Liver (tissue), 7 donors: ENCODE measurements at regions not wholly inside any gene's neighbourhood (a gene's known extent, or its start where the extent isn't known, plus 50 kb on each side); places are given as distances from the start of the nearest gene placed in this dataset.

ENCODE experiments used
- DNase-seq: peaks from one replicate; pipeline ENCODE4 v3.0.0-alpha.2; 2017; ENCODE audit warnings: low spot score
- H3K27ac ChIP-seq, 2 donors: one replicate each; pipeline ENCODE4 v1.7.0; 2013; ENCODE audit warnings: inconsistent platforms in 2 of 2, low read length in 2 of 2, control low read depth in 1 of 2, low read depth in 1 of 2, mild to moderate bottlenecking in 1 of 2
- H3K27me3 ChIP-seq, 4 donors: one replicate each; pipeline versions ENCODE4 v1.6.1 to v1.7.0; 2013; ENCODE audit warnings: low read length in 3 of 4, inconsistent platforms in 1 of 4, mild to moderate bottlenecking in 1 of 4, moderate library complexity in 1 of 4; ENCODE audit not compliant: control insufficient read depth in 4 of 4, insufficient read depth in 4 of 4
- H3K36me3 ChIP-seq, 4 donors: one replicate each; pipeline versions ENCODE4 v1.6.1 to v1.7.0; 2013; ENCODE audit warnings: low read length in 3 of 4, mild to moderate bottlenecking in 3 of 4, low read depth in 1 of 4, moderate library complexity in 1 of 4; ENCODE audit not compliant: control insufficient read depth in 4 of 4, insufficient read depth in 3 of 4
- H3K4me1 ChIP-seq, 4 donors: one replicate each; pipeline versions ENCODE4 v1.6.1 to v1.7.0; 2013; ENCODE audit warnings: low read length in 3 of 4, mild to moderate bottlenecking in 3 of 4, moderate library complexity in 1 of 4; ENCODE audit not compliant: control insufficient read depth in 4 of 4, insufficient read depth in 4 of 4
- H3K4me3 ChIP-seq, 3 donors: one replicate each; pipeline versions ENCODE4 v1.6.1 to v1.7.0; 2013; ENCODE audit warnings: low read length in 3 of 3, control low read depth in 1 of 3, low read depth in 1 of 3, mild to moderate bottlenecking in 1 of 3
- H3K9ac ChIP-seq, 2 donors: one replicate each; pipeline ENCODE4 v1.7.0; 2013; ENCODE audit warnings: low read length in 2 of 2, mild to moderate bottlenecking in 2 of 2, moderate library complexity in 2 of 2, control low read depth in 1 of 2, low read depth in 1 of 2
- H3K9me3 ChIP-seq, 4 donors: one replicate each; pipeline versions ENCODE4 v1.6.1 to v1.7.0; 2013; ENCODE audit warnings: low read length in 3 of 4; ENCODE audit not compliant: control insufficient read depth in 4 of 4
- ATF3 ChIP-seq: IDR thresholded peaks from 2 replicates; pipeline ENCODE4 v1.6.1; 2016; ENCODE audit warnings: antibody characterized with exemption
- EGR1 ChIP-seq, 2 donors: IDR thresholded peaks; 2 replicates each; pipeline ENCODE4 v1.6.1; 2016 to 2018; ENCODE audit warnings: antibody characterized with exemption in 2 of 2, low read depth in 2 of 2
- FOXA1 ChIP-seq: IDR thresholded peaks from 2 replicates; pipeline ENCODE4 v1.6.1; 2016; ENCODE audit warnings: antibody characterized with exemption
- FOXA2 ChIP-seq: IDR thresholded peaks from 2 replicates; pipeline ENCODE4 v1.6.1; 2016; ENCODE audit warnings: antibody characterized with exemption
- GABPA ChIP-seq, 2 donors: IDR thresholded peaks in 1 of 2; conservative IDR thresholded peaks in 1 of 2; 2 replicates each; pipeline ENCODE4 v1.6.1; 2016; ENCODE audit warnings: antibody characterized with exemption in 2 of 2, mild to moderate bottlenecking in 1 of 2, moderate library complexity in 1 of 2
- HNF4A ChIP-seq, 2 donors: conservative IDR thresholded peaks; 2 replicates each; pipeline ENCODE4 v1.6.1; 2016; ENCODE audit warnings: antibody characterized with exemption in 2 of 2, mild to moderate bottlenecking in 2 of 2
- HNF4G ChIP-seq: IDR thresholded peaks from 2 replicates; pipeline ENCODE4 v1.6.1; 2016; ENCODE audit warnings: antibody characterized with exemption
- JUND ChIP-seq, 2 donors: IDR thresholded peaks; 2 replicates each; pipeline ENCODE4 v1.6.1; 2016; ENCODE audit warnings: antibody characterized with exemption in 2 of 2
- NR2F2 ChIP-seq: IDR thresholded peaks from 2 replicates; pipeline ENCODE4 v1.6.1; 2016; ENCODE audit warnings: antibody characterized with exemption
- RAD21 ChIP-seq, 2 donors: IDR thresholded peaks; 2 replicates each; pipeline ENCODE4 v1.6.1; 2016; ENCODE audit warnings: antibody characterized with exemption in 2 of 2, mild to moderate bottlenecking in 2 of 2
- RXRA ChIP-seq, 2 donors: IDR thresholded peaks; 2 replicates each; pipeline ENCODE4 v1.6.1; 2017 to 2018; ENCODE audit warnings: antibody characterized with exemption in 2 of 2, mild to moderate bottlenecking in 1 of 2
- SP1 ChIP-seq: IDR thresholded peaks from 2 replicates; pipeline ENCODE4 v1.6.1; 2018; ENCODE audit warnings: antibody characterized with exemption, mild to moderate bottlenecking
- TAF1 ChIP-seq: conservative IDR thresholded peaks from 2 replicates; pipeline ENCODE4 v1.6.1; 2016; ENCODE audit warnings: antibody characterized with exemption, mild to moderate bottlenecking
- YY1 ChIP-seq: IDR thresholded peaks from 2 replicates; pipeline ENCODE4 v1.6.1; 2016; ENCODE audit warnings: antibody characterized with exemption, mild to moderate bottlenecking
- ZBTB33 ChIP-seq: IDR thresholded peaks from 2 replicates; pipeline ENCODE4 v1.6.1; 2016; ENCODE audit warnings: antibody characterized with exemption
- TF ChIP-seq, protein P1 (sequence below): fragments of 150-350 bp; IDR thresholded peaks from 2 replicates; pipeline ENCODE4 v1.5.1; 2017; ENCODE audit warnings: improper control_type of control experiment, low read depth, low read length; ENCODE audit not compliant: missing input control
- TF ChIP-seq, protein P2 (sequence below): IDR thresholded peaks from 2 replicates; pipeline ENCODE4 v1.6.1; 2016; ENCODE audit warnings: antibody characterized with exemption
- TF ChIP-seq, protein P3 (sequence below): IDR thresholded peaks from 2 replicates; pipeline ENCODE4 v1.6.1; 2016; ENCODE audit warnings: antibody characterized with exemption, mild to moderate bottlenecking
- donor health status: healthy.
- donor health status: healthy.
- donor health status: healthy.
- donor health status: healthy.

- H3K9me3 ChIP-seq: no peaks in the 10 kb centered on the region
Measured at GRCh38 chr1:55969322-55969721, 610.0 kb downstream of the PLPP3 start.

More at GRCh38 chr1:55969322-55969721, 610.0 kb downstream of the PLPP3 start:
- no peaks in the 10 kb centered on the region for H3K4me1 ChIP-seq
- no peak overlapping the region for H3K4me3 ChIP-seq
- no peaks in the 10 kb centered on the region for H3K36me3 ChIP-seq
- no peak overlapping the region for H3K27ac ChIP-seq
- H3K27me3 ChIP-seq: peaks cover 0 to 3% (median 0%) of the 10 kb centered on the region in 4 donors
- TF ChIP-seq FOXA2: no peak
- TF ChIP-seq HNF4A (conservative IDR thresholded peaks at IDR 0.05): no peak
- no peak for TF ChIP-seq NR2F2
- no peak for TF ChIP-seq JUND (IDR thresholded peaks at IDR 0.05)
- TF ChIP-seq TAF1: no peak
- TF ChIP-seq ZBTB33: no peak
- TF ChIP-seq YY1: no peak
- TF ChIP-seq GABPA (IDR thresholded peaks at IDR 0.05 in 1 of 2, conservative IDR thresholded peaks at IDR 0.05 in 1 of 2): no peak
- TF ChIP-seq, protein P1, sequence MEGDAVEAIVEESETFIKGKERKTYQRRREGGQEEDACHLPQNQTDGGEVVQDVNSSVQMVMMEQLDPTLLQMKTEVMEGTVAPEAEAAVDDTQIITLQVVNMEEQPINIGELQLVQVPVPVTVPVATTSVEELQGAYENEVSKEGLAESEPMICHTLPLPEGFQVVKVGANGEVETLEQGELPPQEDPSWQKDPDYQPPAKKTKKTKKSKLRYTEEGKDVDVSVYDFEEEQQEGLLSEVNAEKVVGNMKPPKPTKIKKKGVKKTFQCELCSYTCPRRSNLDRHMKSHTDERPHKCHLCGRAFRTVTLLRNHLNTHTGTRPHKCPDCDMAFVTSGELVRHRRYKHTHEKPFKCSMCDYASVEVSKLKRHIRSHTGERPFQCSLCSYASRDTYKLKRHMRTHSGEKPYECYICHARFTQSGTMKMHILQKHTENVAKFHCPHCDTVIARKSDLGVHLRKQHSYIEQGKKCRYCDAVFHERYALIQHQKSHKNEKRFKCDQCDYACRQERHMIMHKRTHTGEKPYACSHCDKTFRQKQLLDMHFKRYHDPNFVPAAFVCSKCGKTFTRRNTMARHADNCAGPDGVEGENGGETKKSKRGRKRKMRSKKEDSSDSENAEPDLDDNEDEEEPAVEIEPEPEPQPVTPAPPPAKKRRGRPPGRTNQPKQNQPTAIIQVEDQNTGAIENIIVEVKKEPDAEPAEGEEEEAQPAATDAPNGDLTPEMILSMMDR: no peak
- TF ChIP-seq EGR1 (IDR thresholded peaks at IDR 0.05; ENCODE audit: low read depth in 2 of 2): no peak
- TF ChIP-seq, protein P2, sequence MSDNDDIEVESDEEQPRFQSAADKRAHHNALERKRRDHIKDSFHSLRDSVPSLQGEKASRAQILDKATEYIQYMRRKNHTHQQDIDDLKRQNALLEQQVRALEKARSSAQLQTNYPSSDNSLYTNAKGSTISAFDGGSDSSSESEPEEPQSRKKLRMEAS: no peak
- TF ChIP-seq, protein P3, sequence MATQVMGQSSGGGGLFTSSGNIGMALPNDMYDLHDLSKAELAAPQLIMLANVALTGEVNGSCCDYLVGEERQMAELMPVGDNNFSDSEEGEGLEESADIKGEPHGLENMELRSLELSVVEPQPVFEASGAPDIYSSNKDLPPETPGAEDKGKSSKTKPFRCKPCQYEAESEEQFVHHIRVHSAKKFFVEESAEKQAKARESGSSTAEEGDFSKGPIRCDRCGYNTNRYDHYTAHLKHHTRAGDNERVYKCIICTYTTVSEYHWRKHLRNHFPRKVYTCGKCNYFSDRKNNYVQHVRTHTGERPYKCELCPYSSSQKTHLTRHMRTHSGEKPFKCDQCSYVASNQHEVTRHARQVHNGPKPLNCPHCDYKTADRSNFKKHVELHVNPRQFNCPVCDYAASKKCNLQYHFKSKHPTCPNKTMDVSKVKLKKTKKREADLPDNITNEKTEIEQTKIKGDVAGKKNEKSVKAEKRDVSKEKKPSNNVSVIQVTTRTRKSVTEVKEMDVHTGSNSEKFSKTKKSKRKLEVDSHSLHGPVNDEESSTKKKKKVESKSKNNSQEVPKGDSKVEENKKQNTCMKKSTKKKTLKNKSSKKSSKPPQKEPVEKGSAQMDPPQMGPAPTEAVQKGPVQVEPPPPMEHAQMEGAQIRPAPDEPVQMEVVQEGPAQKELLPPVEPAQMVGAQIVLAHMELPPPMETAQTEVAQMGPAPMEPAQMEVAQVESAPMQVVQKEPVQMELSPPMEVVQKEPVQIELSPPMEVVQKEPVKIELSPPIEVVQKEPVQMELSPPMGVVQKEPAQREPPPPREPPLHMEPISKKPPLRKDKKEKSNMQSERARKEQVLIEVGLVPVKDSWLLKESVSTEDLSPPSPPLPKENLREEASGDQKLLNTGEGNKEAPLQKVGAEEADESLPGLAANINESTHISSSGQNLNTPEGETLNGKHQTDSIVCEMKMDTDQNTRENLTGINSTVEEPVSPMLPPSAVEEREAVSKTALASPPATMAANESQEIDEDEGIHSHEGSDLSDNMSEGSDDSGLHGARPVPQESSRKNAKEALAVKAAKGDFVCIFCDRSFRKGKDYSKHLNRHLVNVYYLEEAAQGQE: no peak
- no peak for TF ChIP-seq RXRA (IDR thresholded peaks at IDR 0.05)
- TF ChIP-seq RAD21 (IDR thresholded peaks at IDR 0.05): no peak
- TF ChIP-seq SP1: no peak
- no peak for TF ChIP-seq FOXA1
- no peak for TF ChIP-seq HNF4G
- no peak for TF ChIP-seq ATF3
- no peak for DNase-seq
- no peak overlapping the region for H3K9ac ChIP-seq
